ENCODE measurements at regions not wholly inside any gene's neighbourhood (a gene's known extent, or its start where the extent isn't known, plus 50 kb on each side); places are given as distances from the start of the nearest gene placed in this dataset.

- Mint-ChIP-seq H3K27me3 (no peaks in the 10 kb centered on the region), H3K27ac (no peak overlapping the region), H3K36me3 (no peaks in the 10 kb centered on the region), H3K4me1 (no peaks in the 10 kb centered on the region), H3K4me3 (no peak overlapping the region), H3K9me3 (ENCODE audit: low read depth) (peaks cover 8% of the 10 kb centered on the region)
- no peak for DNase-seq
- CTCF ChIA-PET, result no interaction called here
- ATAC-seq, result no peak
Observed at GRCh38 chr7:81623251-81623855, 146.5 kb downstream of the HGF start.

DNA sequence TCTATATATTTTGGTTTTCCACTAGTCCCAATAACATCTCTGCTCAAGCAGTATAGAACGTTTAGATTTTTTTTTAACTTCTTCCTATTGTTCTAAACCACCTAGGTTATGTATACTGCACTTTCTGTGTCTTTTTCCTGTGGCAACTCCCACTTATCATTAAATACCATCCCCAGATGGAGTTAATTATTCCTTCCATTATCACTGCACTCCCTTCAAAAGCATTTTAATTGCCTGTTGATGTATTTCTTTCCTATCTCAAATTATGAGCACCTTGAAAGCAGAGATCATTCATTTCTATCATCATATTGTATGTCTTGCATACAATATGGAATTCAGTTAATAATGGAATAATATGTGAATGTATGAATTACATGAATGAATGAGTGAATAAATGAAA lies 148.0 kb downstream of the HGF start:
- Mint-ChIP-seq H3K4me1 (no peaks in the 10 kb centered on the region), H3K4me3 (no peak overlapping the region), H3K9me3 (ENCODE audit: low read depth) (peaks cover 8% of the 10 kb centered on the region), H3K27ac (no peak overlapping the region), H3K27me3 (no peaks in the 10 kb centered on the region), H3K36me3 (no peaks in the 10 kb centered on the region)
- DNase-seq, result no peak
- CTCF ChIA-PET, result no interaction called here
- no peak for ATAC-seq

DNA sequence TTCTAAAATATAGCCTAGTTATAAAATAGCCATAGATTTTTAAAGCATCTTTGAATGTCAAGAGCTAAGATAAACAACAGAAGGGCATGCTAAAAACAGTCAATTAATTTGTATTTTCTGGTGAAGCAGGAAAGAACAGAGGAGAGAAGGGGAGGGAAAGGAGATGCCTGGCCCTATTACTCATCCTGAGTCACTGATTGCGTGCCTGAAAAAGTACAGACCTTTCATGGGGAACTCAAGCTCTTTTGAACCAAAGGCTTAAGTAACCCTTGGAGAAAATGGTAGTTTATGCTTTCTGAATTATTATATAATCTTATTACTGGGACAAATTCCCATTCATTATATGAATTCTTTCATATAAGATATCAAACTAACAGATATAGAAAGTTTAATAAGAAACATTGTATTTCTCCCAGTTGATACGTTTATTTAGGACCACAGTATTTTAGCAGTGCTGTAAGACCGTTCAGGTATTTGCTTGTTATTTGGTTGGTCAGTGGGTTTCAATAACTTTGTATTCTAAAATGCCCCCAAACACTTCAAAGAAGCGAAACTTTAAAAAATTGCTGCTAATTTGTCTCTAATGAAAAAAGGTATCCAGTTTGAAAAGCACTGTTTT lies 151.3 kb downstream of the HGF start:
- DNase-seq (no peak), ATAC-seq (no peak)
- CTCF ChIA-PET, result no interaction called here
- H3K9me3 Mint-ChIP-seq (ENCODE audit: low read depth), result peaks cover 7% of the 10 kb centered on the region
- no peaks in the 10 kb centered on the region for H3K36me3 Mint-ChIP-seq
- H3K4me1 Mint-ChIP-seq, result no peaks in the 10 kb centered on the region
- H3K27me3 Mint-ChIP-seq, result no peaks in the 10 kb centered on the region
- no peak overlapping the region for H3K4me3 Mint-ChIP-seq
- H3K27ac Mint-ChIP-seq, result no peak overlapping the region

GRCh38 chr7:81616951-81617350 lies 152.9 kb downstream of the HGF start:
- CTCF ChIA-PET, result no interaction called here
- ATAC-seq (no peak), DNase-seq (no peak)
- Mint-ChIP-seq H3K36me3 (no peaks in the 10 kb centered on the region), H3K4me3 (no peak overlapping the region), H3K27me3 (no peaks in the 10 kb centered on the region), H3K27ac (no peak overlapping the region), H3K9me3 (ENCODE audit: low read depth) (peaks cover 7% of the 10 kb centered on the region), H3K4me1 (no peaks in the 10 kb centered on the region)

DNA sequence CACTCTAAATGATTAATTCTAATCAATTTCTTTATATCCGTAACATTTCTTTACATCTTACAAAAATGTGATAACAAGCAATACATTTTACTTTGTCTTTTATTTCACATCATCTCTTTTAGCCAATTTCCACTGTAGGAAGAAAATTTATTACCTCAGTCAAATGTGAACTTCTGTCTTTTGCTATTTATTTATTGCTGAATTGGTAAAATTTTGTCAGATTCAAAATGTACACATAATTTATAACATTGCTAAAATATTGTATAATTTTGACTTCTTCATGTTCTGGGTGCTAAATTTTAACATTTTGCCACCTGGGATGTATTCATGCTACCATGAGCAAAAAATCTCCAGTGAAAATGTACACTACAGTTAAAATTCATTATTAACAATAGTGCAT lies 158.0 kb downstream of the HGF start:
- H3K4me1 Mint-ChIP-seq, result no peaks in the 10 kb centered on the region
- H3K9me3 Mint-ChIP-seq (ENCODE audit: low read depth), result peaks cover 12% of the 10 kb centered on the region
- no peak overlapping the region for H3K4me3 Mint-ChIP-seq
- no peaks in the 10 kb centered on the region for H3K27me3 Mint-ChIP-seq
- CTCF ChIA-PET, result no interaction called here
- ATAC-seq (no peak), DNase-seq (no peak)
- H3K27ac Mint-ChIP-seq, result no peak overlapping the region
- no peaks in the 10 kb centered on the region for H3K36me3 Mint-ChIP-seq

GRCh38 chr7:81611040-81611439 lies 158.8 kb downstream of the HGF start:
- H3K4me1 Mint-ChIP-seq, result no peaks in the 10 kb centered on the region
- no peak overlapping the region for H3K27ac Mint-ChIP-seq
- DNase-seq (no peak), ATAC-seq (no peak)
- CTCF ChIA-PET, result no interaction called here
- H3K4me3 Mint-ChIP-seq, result no peak overlapping the region
- no peaks in the 10 kb centered on the region for H3K27me3 Mint-ChIP-seq
- H3K36me3 Mint-ChIP-seq, result no peaks in the 10 kb centered on the region
- H3K9me3 Mint-ChIP-seq (ENCODE audit: low read depth), result peaks cover 12% of the 10 kb centered on the region

DNA sequence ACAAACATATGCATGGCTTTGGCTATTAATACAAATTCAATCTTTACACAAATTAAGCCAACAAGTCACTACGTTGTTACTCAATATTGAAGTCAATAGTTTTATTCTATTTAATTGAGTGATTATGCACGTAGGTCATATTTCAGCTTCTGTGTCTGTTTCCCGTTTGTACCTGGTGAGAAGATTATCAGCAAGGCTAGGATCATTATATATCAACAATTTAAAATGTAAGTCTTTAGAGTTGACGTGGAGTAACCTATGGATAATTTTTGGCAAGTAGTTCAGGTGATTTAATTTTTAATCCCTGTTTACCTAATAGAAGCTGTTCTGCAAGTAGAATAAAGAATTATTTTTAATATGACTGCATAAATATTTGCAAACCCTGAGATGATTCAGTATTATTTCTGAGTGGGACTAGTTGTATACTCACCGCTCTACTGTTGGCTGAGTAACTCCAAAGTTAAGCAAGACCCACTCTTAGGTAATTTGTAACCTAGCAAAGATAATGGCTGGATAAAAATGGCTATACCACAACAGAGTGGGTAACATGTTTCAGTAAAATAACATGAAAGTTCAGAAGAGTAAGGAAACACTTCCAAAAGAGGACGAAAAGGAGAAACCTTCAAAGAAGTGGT lies 161.0 kb downstream of the HGF start:
- Mint-ChIP-seq H3K4me3 (no peak overlapping the region), H3K27ac (no peak overlapping the region), H3K9me3 (ENCODE audit: low read depth) (peaks cover 9% of the 10 kb centered on the region), H3K36me3 (no peaks in the 10 kb centered on the region), H3K4me1 (no peaks in the 10 kb centered on the region), H3K27me3 (no peaks in the 10 kb centered on the region)
- no peak for ATAC-seq
- CTCF ChIA-PET, result no interaction called here
- no peak for DNase-seq

DNA sequence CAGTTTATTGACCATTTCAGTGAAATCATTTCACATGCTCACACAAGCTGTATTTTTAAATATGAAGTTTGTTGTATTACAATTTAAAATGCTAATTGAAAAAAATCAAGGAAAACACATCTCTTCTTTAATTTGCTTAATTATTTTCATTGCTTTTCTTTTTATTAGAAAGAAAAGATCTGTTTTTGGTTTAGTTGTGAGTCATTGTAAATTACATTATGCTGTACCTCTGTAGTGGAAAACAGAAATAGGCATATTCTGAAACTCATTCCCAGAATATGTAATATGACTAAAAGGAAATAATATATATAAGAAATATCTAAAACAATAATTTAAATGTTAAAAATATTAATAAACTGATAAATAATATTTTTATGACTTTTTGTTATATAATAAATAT lies 161.9 kb downstream of the HGF start:
- Mint-ChIP-seq H3K9me3 (ENCODE audit: low read depth) (peaks cover 9% of the 10 kb centered on the region), H3K4me1 (no peaks in the 10 kb centered on the region), H3K36me3 (no peaks in the 10 kb centered on the region), H3K4me3 (no peak overlapping the region), H3K27ac (no peak overlapping the region), H3K27me3 (no peaks in the 10 kb centered on the region)
- ATAC-seq, result no peak
- no peak for DNase-seq
- CTCF ChIA-PET, result no interaction called here

GRCh38 chr7:81606078-81606863 lies 163.6 kb downstream of the HGF start:
- no peaks in the 10 kb centered on the region for H3K4me1 Mint-ChIP-seq
- ATAC-seq (no peak), DNase-seq (no peak)
- H3K27me3 Mint-ChIP-seq, result no peaks in the 10 kb centered on the region
- H3K27ac Mint-ChIP-seq, result no peak overlapping the region
- no peaks in the 10 kb centered on the region for H3K36me3 Mint-ChIP-seq
- CTCF ChIA-PET, result no interaction called here
- H3K4me3 Mint-ChIP-seq, result no peak overlapping the region
- H3K9me3 Mint-ChIP-seq (ENCODE audit: low read depth), result peaks cover 7% of the 10 kb centered on the region

- no peaks in the 10 kb centered on the region for H3K4me1 Mint-ChIP-seq
- no peaks in the 10 kb centered on the region for H3K27me3 Mint-ChIP-seq
- DNase-seq (no peak), ATAC-seq (no peak)
- H3K27ac Mint-ChIP-seq, result no peak overlapping the region
- H3K9me3 Mint-ChIP-seq (ENCODE audit: low read depth), result peaks cover 4% of the 10 kb centered on the region
- H3K4me3 Mint-ChIP-seq, result no peak overlapping the region
- H3K36me3 Mint-ChIP-seq, result no peaks in the 10 kb centered on the region
- CTCF ChIA-PET, result no interaction called here
Observed at GRCh38 chr7:81605493-81605892, 164.4 kb downstream of the HGF start.

DNA sequence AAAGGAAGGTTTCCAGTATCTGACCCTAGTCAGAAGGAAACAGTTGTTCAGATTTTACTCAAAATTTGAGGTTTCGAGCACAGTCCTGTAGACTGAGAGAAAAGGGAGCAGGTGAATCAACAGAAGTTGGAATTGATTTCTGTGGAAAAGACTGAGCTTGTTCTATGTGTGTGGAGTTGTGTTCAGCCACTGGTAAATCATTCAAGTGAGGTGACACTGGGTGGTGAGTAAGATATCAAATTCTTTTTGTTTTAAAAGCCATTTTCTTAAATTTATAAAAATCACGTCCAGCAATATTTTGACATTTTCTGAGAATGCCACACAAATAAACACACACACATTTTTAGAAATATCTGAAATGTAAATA lies 165.1 kb downstream of the HGF start:
- no peaks in the 10 kb centered on the region for H3K36me3 Mint-ChIP-seq
- H3K27me3 Mint-ChIP-seq, result no peaks in the 10 kb centered on the region
- no peak overlapping the region for H3K4me3 Mint-ChIP-seq
- no peak overlapping the region for H3K27ac Mint-ChIP-seq
- H3K4me1 Mint-ChIP-seq, result no peaks in the 10 kb centered on the region
- peaks cover 10% of the 10 kb centered on the region for H3K9me3 Mint-ChIP-seq (ENCODE audit: low read depth)
- DNase-seq (no peak), ATAC-seq (no peak)
- CTCF ChIA-PET, result no interaction called here

DNA sequence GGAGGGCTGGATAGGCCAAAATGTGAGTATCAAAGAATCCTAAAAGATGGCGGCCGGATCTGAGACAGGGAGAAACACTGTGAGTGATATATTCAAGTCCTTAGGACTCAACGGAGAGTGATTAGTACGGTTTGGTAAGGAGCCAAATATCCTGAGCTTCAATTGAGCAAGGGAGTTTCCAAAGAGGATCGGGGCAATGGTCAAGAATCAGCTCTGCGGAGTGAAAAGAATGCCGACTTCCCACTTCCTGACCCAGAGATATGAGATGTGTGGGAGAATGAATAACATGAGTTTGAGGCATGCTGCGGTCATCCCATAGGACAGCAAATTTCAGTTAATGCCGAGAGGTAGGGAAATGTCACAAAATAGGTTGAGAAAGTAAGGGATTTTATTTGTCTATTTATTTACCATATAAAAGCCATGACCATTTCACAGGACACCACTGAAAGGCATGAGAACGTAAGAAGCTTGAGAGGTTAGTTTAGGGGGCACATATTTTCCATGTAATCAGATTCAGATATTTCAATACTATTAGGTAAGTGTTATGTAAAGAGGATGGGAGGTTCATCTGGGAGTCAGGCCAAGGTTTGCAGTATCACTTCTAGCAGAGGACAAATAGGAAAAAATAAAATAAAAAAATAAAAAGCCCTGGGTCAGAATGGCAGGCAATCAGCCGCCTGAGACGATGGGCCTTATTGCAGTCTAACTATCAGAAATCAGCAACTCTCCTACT lies 165.6 kb downstream of the HGF start:
- H3K4me3 Mint-ChIP-seq, result no peak overlapping the region
- ATAC-seq, result no peak
- H3K4me1 Mint-ChIP-seq, result no peaks in the 10 kb centered on the region

GRCh38 chr7:81600608-81601007 lies 169.2 kb downstream of the HGF start:
- CTCF ChIA-PET, result no interaction called here
- no peaks in the 10 kb centered on the region for H3K27me3 Mint-ChIP-seq

More for the DNA sequence above, 165.6 kb downstream of the HGF start:
- H3K27ac Mint-ChIP-seq, result no peak overlapping the region
- H3K9me3 Mint-ChIP-seq (ENCODE audit: low read depth), result peaks cover 10% of the 10 kb centered on the region
- CTCF ChIA-PET, result no interaction called here
- no peaks in the 10 kb centered on the region for H3K36me3 Mint-ChIP-seq
- no peaks in the 10 kb centered on the region for H3K27me3 Mint-ChIP-seq
- DNase-seq, result no peak

More at GRCh38 chr7:81600608-81601007, 169.2 kb downstream of the HGF start:
- DNase-seq (no peak), ATAC-seq (no peak)
- Mint-ChIP-seq H3K4me1 (no peaks in the 10 kb centered on the region), H3K36me3 (no peaks in the 10 kb centered on the region), H3K9me3 (ENCODE audit: low read depth) (peaks cover 6% of the 10 kb centered on the region), H3K27ac (no peak overlapping the region), H3K4me3 (no peak overlapping the region)
